ENCODE measurements at regions not wholly inside any gene's neighbourhood (a gene's known extent, or its start where the extent isn't known, plus 50 kb on each side); places are given as distances from the start of the nearest gene placed in this dataset.

GRCh38 chr5:173767574-173768266 is 120.4 kb upstream of the CPEB4 start:
- TF ChIP-seq CTCF (IDR thresholded peaks at IDR 0.05) (no peak), POLR2A (IDR thresholded peaks at IDR 0.05) (no peak)

Data from heart left ventricle (tissue), 13 donors.